Bronchial epithelial cell (primary cell): ENCODE measurements at regions not wholly inside any gene's neighbourhood (a gene's known extent, or its start where the extent isn't known, plus 50 kb on each side); places are given as distances from the start of the nearest gene placed in this dataset.

Experiments
- DNase-seq: peaks from one replicate; pipeline ENCODE4 v3.0.0-alpha.2; 2010; ENCODE audit warnings: low read depth
- FAIRE-seq: peaks from 2 replicates; lab custom pipeline; 2011; peaks lifted over from hg19 to GRCh38; lab: Jason Lieb, UNC
- H3K27me3 ChIP-seq: 2 replicates; pipeline ENCODE4 v1.5.1; 2011; ENCODE audit warnings: low read length; ENCODE audit not compliant: control insufficient read depth, insufficient read depth
- H3K36me3 ChIP-seq: 2 replicates; pipeline ENCODE4 v1.5.1; 2011; ENCODE audit warnings: low read length; ENCODE audit not compliant: control insufficient read depth, insufficient read depth
- H3K4me3 ChIP-seq: 2 replicates; pipeline ENCODE4 v1.5.1; 2011; ENCODE audit warnings: mild to moderate bottlenecking, low read depth, low read length, control low read depth
- TF ChIP-seq, protein P1 (sequence below): IDR thresholded peaks from 2 replicates; pipeline ENCODE4 v1.5.1; 2011; ENCODE audit warnings: mild to moderate bottlenecking, moderate library complexity, low read length, control low read depth, inconsistent platforms; ENCODE audit not compliant: insufficient read depth, severe bottlenecking

DNA sequence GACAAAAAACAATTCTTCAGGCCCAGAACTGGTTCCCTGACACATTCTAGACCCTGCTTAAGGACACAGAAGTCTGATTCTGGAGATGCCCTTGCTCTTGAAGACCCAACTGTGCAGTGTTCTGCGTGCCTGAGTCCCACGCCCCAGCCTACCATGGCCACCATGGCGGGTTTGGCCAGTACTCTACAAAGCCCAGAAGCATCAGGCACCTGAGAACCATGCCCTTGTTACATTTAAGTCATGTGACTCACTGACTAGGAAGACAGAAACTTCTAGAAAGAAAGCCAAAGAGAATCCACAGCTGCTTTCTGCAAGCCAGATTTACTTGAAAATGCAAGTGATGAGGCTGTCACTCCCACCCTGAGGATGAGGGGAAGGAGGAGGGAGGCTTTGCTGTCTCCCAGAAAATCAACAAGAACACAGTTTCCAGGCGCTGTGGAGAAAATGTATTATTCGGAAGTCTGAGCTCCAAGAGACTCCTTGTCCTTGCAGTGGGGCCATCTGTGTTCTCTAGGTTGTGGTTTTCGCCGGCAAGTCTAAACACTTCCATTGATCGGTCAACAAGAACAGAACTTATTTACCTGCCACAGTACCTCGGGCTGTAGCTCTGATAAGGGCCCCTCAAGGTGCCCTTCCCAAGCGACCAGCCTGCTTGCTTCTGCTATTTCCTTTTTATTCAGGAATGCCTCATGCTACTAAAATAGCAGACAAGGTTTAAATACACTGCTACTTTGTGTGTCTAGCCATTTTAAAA is 81.3 kb upstream of the DMRT1 start:
- FAIRE-seq: no peak
- H3K36me3 ChIP-seq: no peaks in the 10 kb centered on the region
- TF ChIP-seq, protein P1, sequence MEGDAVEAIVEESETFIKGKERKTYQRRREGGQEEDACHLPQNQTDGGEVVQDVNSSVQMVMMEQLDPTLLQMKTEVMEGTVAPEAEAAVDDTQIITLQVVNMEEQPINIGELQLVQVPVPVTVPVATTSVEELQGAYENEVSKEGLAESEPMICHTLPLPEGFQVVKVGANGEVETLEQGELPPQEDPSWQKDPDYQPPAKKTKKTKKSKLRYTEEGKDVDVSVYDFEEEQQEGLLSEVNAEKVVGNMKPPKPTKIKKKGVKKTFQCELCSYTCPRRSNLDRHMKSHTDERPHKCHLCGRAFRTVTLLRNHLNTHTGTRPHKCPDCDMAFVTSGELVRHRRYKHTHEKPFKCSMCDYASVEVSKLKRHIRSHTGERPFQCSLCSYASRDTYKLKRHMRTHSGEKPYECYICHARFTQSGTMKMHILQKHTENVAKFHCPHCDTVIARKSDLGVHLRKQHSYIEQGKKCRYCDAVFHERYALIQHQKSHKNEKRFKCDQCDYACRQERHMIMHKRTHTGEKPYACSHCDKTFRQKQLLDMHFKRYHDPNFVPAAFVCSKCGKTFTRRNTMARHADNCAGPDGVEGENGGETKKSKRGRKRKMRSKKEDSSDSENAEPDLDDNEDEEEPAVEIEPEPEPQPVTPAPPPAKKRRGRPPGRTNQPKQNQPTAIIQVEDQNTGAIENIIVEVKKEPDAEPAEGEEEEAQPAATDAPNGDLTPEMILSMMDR: no peak
- H3K27me3 ChIP-seq: no peaks in the 10 kb centered on the region
- peak; percentile 52 for DNase-seq
- no peak overlapping the region for H3K4me3 ChIP-seq

DNA sequence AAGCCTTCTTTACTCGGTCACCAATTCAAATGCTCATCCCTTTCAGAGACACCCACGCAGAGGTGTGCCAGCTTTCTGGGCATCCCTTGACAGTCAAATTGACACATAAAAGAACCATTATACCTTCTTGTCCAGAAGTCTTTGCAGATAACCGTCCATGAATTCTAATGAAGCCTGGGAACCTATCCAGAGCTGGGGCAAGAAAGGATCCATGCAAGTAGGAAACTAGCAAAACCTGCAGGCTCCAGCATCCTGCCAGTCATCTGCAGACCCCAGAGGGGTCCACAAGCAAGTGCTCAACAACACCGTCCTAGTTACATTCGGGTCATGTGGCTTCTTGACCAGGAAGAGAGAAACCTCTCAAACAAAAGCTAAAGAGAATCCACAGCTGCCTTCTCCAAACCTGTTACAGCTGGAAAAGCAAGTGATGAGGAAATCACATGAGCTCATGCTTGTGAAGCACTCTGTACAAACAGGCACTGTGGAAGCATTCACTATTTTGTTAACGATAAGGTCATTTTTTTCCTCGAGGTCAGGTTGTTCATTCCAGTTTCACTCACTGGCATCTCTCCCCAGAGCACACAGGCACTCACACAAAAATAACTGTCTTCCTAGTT is 80.2 kb upstream of the DMRT1 start:
- H3K27me3 ChIP-seq: no peaks in the 10 kb centered on the region
- H3K36me3 ChIP-seq: no peaks in the 10 kb centered on the region
- FAIRE-seq (no peak), DNase-seq (peak; percentile 84)
- TF ChIP-seq, protein P1: no peak
- no peak overlapping the region for H3K4me3 ChIP-seq

DNA sequence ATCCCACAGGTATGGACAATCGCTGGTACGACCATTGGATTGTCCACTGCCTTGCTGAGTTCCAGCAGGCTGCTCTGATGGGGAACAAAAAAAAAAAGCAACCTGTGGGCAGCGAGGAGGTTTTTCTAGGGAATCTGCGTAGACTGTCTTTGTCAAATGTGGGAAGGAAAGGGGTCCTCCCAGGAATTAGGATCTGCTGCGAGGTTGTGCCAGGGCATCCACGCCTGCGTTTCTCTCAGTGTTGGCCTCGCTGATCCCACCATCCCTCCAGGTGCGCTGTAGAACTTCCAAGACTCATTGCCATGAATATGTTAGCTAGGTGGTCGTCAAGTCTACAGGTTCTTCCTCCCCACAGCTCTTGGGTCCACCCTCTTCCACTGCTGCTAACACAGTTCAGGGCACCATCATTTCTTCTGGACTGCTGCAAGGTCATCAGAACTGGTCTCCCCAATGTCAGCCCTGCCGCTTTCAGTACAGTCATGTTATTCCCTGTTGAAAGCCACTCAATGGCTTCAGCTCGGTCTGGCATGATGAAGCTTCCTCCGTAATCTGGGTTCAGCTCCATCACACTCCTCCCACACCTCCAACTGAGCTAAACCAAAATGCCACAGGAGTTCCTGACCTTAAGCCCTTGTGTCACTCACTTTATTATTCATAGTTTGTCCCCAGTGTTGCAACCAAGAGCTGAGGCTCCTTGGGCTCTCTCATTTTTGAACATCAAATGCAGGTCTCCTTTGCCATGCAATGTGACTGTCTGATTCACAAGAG is 79.5 kb upstream of the DMRT1 start:
- DNase-seq (no peak), FAIRE-seq (peak; percentile 70)
- H3K36me3 ChIP-seq: no peaks in the 10 kb centered on the region
- no peaks in the 10 kb centered on the region for H3K27me3 ChIP-seq
- TF ChIP-seq, protein P1: no peak
- H3K4me3 ChIP-seq: no peak overlapping the region

DNA sequence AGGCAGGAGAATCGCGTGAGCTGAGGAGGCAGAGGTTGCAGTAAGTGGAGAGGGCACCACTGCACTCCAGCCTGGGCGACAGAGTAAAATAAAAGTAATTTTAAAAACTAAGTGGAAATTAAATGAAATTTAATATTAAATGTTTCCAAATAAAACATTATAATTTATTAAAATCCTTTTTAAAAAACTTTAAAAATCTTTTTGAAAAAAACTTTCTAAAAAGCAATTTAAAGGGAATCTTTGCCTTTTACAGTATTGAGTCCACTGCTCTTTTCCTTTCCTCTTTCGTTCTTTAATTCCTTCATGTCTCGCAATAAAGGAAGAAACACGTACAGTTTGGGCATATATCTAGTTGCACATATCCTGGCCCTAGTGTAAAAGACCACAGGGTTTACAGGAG is 77.8 kb upstream of the DMRT1 start:
- no peak for FAIRE-seq
- no peak overlapping the region for H3K4me3 ChIP-seq
- H3K36me3 ChIP-seq: no peaks in the 10 kb centered on the region
- DNase-seq: no peak
- H3K27me3 ChIP-seq: no peaks in the 10 kb centered on the region
- TF ChIP-seq, protein P1: no peak

DNA sequence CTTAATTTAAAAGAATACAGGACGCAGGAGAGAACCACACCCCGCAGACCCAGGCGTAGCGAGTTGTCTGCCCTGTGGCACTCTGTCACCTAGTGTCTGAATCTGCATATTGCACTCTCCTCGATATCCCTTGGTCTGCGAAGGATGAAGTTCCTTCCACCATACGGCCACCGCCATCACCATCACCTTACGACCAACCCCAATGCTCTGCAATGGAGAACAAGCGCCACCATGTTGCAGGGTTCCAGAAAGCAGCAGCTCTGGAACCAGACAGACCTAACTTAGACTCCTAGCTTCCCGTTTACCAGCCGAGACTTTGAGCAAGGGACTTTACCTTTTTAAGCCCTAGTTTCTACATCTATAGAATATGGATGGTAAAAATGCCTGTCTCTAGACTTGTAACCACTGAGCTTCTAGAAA is 77.4 kb upstream of the DMRT1 start:
- Histone ChIP-seq H3K4me3 (no peak overlapping the region), H3K27me3 (no peaks in the 10 kb centered on the region), H3K36me3 (no peaks in the 10 kb centered on the region)
- FAIRE-seq (no peak), DNase-seq (peak; percentile 70)
- TF ChIP-seq, protein P1: peak; percentile 77
